AG09309 (cell line): ENCODE measurements at regions not wholly inside any gene's neighbourhood (a gene's known extent, or its start where the extent isn't known, plus 50 kb on each side); places are given as distances from the start of the nearest gene placed in this dataset.

ENCODE experiments used
- DNase-seq: peaks from one replicate; pipeline ENCODE4 v3.0.0-alpha.2; 2010; ENCODE audit warnings: low read depth
- H3K4me3 ChIP-seq: 2 replicates; pipeline ENCODE4 v1.5.1; 2011; ENCODE audit warnings: mild to moderate bottlenecking, low read depth, low read length, moderate library complexity; ENCODE audit not compliant: control insufficient read depth
- CTCF ChIP-seq: IDR thresholded peaks from 2 replicates; pipeline ENCODE4 v1.5.1; 2011; ENCODE audit warnings: mild to moderate bottlenecking, low read depth, low read length, inconsistent platforms; ENCODE audit not compliant: insufficient read depth, control insufficient read depth; ENCODE audit errors: missing control alignments

- TF ChIP-seq CTCF = no peak
- DNase-seq = no peak
- H3K4me3 ChIP-seq = no peak overlapping the region
These were observed 97.9 kb downstream of the PXDC1 start for GRCh38 chr6:3653528-3654070.

DNA sequence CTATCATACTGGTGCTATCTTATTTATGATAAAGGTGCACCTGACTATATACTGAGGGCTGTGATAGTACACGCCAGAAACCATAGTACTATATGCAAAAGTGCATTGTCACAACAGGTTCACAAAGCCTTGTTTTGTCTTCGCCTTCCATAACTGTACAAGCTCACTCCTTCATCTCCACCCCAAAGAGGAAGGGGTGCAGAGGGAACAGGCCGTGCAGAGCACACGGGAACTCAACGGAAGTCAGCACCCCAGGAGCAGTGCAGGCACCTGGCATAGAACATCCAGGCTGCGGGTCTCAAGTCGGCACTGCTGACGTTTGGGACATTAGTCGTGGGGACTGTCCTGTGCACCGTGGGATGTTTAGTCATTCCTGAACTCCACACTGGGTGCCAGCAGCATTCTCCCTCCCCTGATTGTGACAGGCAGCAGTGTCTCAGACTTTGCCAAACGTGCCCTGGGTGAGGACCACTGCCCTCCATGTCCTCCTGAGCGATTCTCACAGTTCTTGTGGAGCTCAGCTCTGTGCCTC is 99.7 kb downstream of the PXDC1 start:
- no peak overlapping the region for H3K4me3 ChIP-seq
- no peak for TF ChIP-seq CTCF
- no peak for DNase-seq

- no peak for TF ChIP-seq CTCF
- no peak for DNase-seq
- no peak overlapping the region for H3K4me3 ChIP-seq
These were observed 100.4 kb downstream of the PXDC1 start for GRCh38 chr6:3650959-3651697.

- DNase-seq = no peak
- no peak for TF ChIP-seq CTCF
- no peak overlapping the region for H3K4me3 ChIP-seq
These were observed 101.2 kb downstream of the PXDC1 start for GRCh38 chr6:3650076-3650958.

DNA sequence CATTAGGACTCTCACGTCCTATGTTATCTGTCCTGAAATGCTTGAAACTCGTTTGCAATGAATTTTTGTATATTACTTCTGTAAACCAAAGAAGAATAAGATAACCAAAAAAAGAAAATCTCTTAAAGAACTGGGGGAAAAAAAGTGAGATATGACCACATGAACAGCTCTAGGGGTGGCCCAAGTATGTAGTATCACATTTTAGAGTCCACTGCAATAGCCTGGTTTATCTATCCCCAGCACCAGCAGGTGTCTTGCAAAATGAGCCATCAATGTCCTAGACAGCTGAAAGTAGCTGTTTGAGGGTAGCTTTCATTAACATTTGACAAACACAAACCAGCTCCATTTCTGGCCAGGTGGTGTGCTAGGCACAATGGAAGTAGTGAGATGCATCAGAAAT is 102.8 kb downstream of the PXDC1 start:
- no peak for TF ChIP-seq CTCF
- no peak for DNase-seq
- no peak overlapping the region for H3K4me3 ChIP-seq

DNA sequence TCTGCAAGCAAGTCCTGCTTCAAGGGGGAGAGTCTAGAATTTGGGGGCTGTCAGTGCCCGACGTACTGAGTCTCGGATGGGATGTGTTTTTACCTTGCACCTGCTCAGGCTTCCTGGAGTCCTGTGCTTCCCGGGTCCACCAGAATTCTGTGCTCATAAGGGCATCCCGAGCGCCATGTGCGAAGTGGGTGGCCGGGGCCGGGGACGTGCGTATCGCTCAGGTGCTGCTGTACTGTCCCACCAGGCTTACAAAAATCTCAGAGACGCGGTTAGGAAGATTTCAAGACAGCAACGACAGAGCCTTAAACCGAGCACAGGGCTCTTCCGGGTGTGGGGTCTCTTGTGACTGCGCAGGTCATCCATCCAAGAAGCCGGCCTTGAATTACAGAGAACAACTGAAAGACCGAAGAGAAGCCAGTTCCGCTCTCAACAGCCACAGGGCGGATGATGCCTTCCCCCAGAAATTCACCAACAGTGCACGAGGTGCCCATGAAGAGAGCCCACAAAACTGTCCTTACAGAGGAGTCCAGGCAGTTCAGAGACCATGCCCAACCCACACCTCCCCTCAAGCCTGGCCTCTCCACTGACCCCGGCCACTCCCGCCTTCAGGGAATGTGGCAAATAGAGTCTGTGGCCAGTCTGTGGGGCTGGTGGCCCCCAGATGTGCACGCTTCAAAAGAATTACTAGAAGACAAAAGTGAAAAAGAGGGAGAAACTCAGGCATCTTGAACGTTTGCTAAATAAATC is 104.7 kb downstream of the PXDC1 start:
- no peak for DNase-seq
- H3K4me3 ChIP-seq = no peak overlapping the region
- no peak for TF ChIP-seq CTCF
